Caco-2 (cell line): ENCODE measurements at regions not wholly inside any gene's neighbourhood (a gene's known extent, or its start where the extent isn't known, plus 50 kb on each side); places are given as distances from the start of the nearest gene placed in this dataset.

ENCODE experiments used
- BruUV-seq: library from RNA; stranded (reverse); fragments of 400-500 nt; replicated peaks from 2 replicates; lab custom pipeline; 2021; lab: Mats Ljungman, UMichigan
- CTCF ChIA-PET: fragments of 300-600 bp; sonication (Branson Sonifier 250); formaldehyde crosslinking; loops from one replicate; lab custom pipeline; 2022; ENCODE audit warnings: antibody characterized with exemption; lab: Charles Lee
- POLR2A ChIA-PET: fragments of 300-600 bp; sonication (Branson Sonifier 250); formaldehyde crosslinking; loops from one replicate; lab custom pipeline; 2022; ENCODE audit warnings: antibody characterized with exemption; lab: Charles Lee
- DNase-seq, 2 experiments: peaks; one replicate each; pipeline versions ENCODE4 v3.0.0 to v3.0.0-alpha.2; 2020 to 2022
- H3K27me3 ChIP-seq: replicated peaks from 2 replicates; pipeline ENCODE4 v1.6.0; 2011; ENCODE audit warnings: low read length; ENCODE audit not compliant: control insufficient read depth, insufficient read depth
- H3K36me3 ChIP-seq: 2 replicates; pipeline ENCODE4 v1.5.1; 2011; ENCODE audit warnings: low read length; ENCODE audit not compliant: control insufficient read depth, insufficient read depth
- H3K4me1 ChIP-seq: fragments of 250-450 bp; sonication (Bioruptor Pico); 2 replicates; pipeline ENCODE4 v1.5.1; 2020; ENCODE audit warnings: mild to moderate bottlenecking
- H3K4me3 ChIP-seq: 2 replicates; pipeline ENCODE4 v1.5.1; 2011; ENCODE audit warnings: low read depth, mild to moderate bottlenecking, control low read depth, low read length
- H3K9me3 ChIP-seq: fragments of 250-450 bp; sonication (Bioruptor Pico); 2 replicates; pipeline ENCODE4 v1.5.1; 2020; ENCODE audit warnings: mild to moderate bottlenecking, moderate library complexity
- H3K27ac Mint-ChIP-seq: one replicate; pipeline ENCODE4 v1.8.0; 2022; ENCODE audit warnings: mixed read lengths; ENCODE audit not compliant: unreplicated experiment
- H3K27me3 Mint-ChIP-seq: one replicate; pipeline ENCODE4 v1.8.0; 2022; ENCODE audit warnings: mixed read lengths; ENCODE audit not compliant: insufficient read depth, unreplicated experiment
- H3K36me3 Mint-ChIP-seq: one replicate; pipeline ENCODE4 v1.8.0; 2022; ENCODE audit warnings: mild to moderate bottlenecking, mixed read lengths; ENCODE audit not compliant: insufficient read depth, unreplicated experiment
- H3K4me1 Mint-ChIP-seq: one replicate; pipeline ENCODE4 v1.8.0; 2022; ENCODE audit warnings: low read depth, mixed read lengths; ENCODE audit not compliant: unreplicated experiment
- H3K4me3 Mint-ChIP-seq: one replicate; pipeline ENCODE4 v1.8.0; 2022; ENCODE audit warnings: mild to moderate bottlenecking, moderate library complexity, mixed read lengths; ENCODE audit not compliant: unreplicated experiment
- H3K9me3 Mint-ChIP-seq: one replicate; pipeline ENCODE4 v1.8.0; 2022; ENCODE audit warnings: mixed read lengths; ENCODE audit not compliant: unreplicated experiment
- intact Hi-C: fragments of 100-400 bp; cut with micrococcal nuclease; formaldehyde crosslinking; loops from one replicate; pipeline ENCODE4 v1.10.0; 2022; ENCODE audit not compliant: unreplicated experiment
- TF ChIP-seq, protein P1 (sequence below), 2 experiments: fragments of 200-600 bp in 1 of 2; IDR thresholded peaks; 1 replicate in 1 of 2; 2 replicates in 1 of 2; pipeline versions ENCODE4 v1.5.1 to v1.8.0; 2011 to 2022; ENCODE audit warnings: antibody characterized with exemption in 1 of 2, control low read depth in 1 of 2, inconsistent platforms in 1 of 2, low read depth in 1 of 2, low read length in 1 of 2, mild to moderate bottlenecking in 1 of 2, moderate library complexity in 1 of 2; ENCODE audit not compliant: insufficient read depth in 1 of 2, severe bottlenecking in 1 of 2, unreplicated experiment in 1 of 2

DNA sequence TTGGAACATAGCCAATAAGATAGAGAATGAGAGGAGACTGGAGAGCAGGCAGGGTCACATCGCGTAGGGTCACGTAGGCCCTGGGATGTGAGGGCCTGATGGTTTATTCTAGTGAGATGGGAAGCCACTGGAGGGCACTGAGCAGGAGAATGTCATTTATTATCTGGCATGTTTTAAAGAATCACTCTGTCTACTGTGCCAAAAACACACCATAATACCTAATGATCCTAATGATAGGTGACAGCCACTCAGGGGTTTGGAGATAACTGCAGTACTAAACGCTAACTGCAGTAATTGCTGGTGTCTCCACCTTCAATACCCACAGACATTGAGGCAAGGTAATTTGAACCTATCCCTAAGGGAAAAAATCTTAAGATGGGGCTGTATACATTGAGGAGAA, 185.4 kb downstream of the TTLL7 start:
- H3K27me3 Mint-ChIP-seq = no peaks in the 10 kb centered on the region
- peaks cover 4% of the 10 kb centered on the region for H3K4me1 Mint-ChIP-seq
- CTCF ChIA-PET = no interaction called here
- H3K4me3 Mint-ChIP-seq = no peak overlapping the region
- no peak overlapping the region for H3K27ac Mint-ChIP-seq
- TF ChIP-seq, protein P1, sequence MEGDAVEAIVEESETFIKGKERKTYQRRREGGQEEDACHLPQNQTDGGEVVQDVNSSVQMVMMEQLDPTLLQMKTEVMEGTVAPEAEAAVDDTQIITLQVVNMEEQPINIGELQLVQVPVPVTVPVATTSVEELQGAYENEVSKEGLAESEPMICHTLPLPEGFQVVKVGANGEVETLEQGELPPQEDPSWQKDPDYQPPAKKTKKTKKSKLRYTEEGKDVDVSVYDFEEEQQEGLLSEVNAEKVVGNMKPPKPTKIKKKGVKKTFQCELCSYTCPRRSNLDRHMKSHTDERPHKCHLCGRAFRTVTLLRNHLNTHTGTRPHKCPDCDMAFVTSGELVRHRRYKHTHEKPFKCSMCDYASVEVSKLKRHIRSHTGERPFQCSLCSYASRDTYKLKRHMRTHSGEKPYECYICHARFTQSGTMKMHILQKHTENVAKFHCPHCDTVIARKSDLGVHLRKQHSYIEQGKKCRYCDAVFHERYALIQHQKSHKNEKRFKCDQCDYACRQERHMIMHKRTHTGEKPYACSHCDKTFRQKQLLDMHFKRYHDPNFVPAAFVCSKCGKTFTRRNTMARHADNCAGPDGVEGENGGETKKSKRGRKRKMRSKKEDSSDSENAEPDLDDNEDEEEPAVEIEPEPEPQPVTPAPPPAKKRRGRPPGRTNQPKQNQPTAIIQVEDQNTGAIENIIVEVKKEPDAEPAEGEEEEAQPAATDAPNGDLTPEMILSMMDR (IDR thresholded peaks at IDR 0.05; ENCODE audit: insufficient read depth in 1 of 2, low read depth in 1 of 2, low read length in 1 of 2, severe bottlenecking in 1 of 2, unreplicated experiment in 1 of 2) = no peak
- POLR2A ChIA-PET = no interaction called here
- DNase-seq = no peak
- H3K9me3 Mint-ChIP-seq = peaks cover 4% of the 10 kb centered on the region
- no peak overlapping the region for H3K4me3 ChIP-seq
- intact Hi-C loops = no loop called here
- H3K9me3 ChIP-seq = no peaks in the 10 kb centered on the region
- H3K4me1 ChIP-seq = 0 out of 2 replicates have a peak, but pooled peaks cover 2% of the 10 kb centered on the region
- BruUV-seq = no TSS peak
- no peaks in the 10 kb centered on the region for H3K27me3 ChIP-seq
- H3K36me3 ChIP-seq = no peaks in the 10 kb centered on the region
- H3K36me3 Mint-ChIP-seq = no peaks in the 10 kb centered on the region

DNA sequence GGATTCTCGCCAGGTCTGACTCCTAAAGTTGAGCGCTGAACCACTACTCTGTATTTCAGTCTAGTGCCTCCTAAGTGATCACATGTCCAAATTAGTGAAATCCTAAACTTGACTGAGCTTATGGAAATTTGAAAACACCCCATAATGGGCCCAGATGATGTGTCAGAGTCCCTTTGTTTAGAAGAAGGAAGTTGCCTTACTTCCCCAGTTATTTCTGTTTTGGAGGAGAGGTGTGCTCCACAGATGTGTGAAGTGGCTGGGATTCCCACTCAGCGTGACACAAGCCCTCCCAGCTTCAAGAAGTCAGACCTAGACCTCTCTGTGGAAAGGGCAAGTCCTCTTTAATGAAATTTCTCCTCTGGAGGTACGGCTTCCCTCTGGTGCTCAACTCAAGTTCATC, 188.8 kb downstream of the TTLL7 start:
- Histone ChIP-seq H3K4me1 (no peaks in the 10 kb centered on the region), H3K36me3 (no peaks in the 10 kb centered on the region), H3K27me3 (no peaks in the 10 kb centered on the region), H3K4me3 (no peak overlapping the region), H3K9me3 (no peaks in the 10 kb centered on the region)
- TF ChIP-seq, protein P1 (IDR thresholded peaks at IDR 0.05; ENCODE audit: insufficient read depth in 1 of 2, low read depth in 1 of 2, low read length in 1 of 2, severe bottlenecking in 1 of 2, unreplicated experiment in 1 of 2) = no peak
- H3K9me3 Mint-ChIP-seq = no peaks in the 10 kb centered on the region
- intact Hi-C loops = no loop called here
- H3K4me3 Mint-ChIP-seq = no peak overlapping the region
- no peaks in the 10 kb centered on the region for H3K4me1 Mint-ChIP-seq
- H3K36me3 Mint-ChIP-seq = no peaks in the 10 kb centered on the region
- POLR2A ChIA-PET = no interaction called here
- H3K27me3 Mint-ChIP-seq = peaks cover 3% of the 10 kb centered on the region
- CTCF ChIA-PET = no interaction called here
- DNase-seq = no peak
- no peak overlapping the region for H3K27ac Mint-ChIP-seq
- no TSS peak for BruUV-seq

DNA sequence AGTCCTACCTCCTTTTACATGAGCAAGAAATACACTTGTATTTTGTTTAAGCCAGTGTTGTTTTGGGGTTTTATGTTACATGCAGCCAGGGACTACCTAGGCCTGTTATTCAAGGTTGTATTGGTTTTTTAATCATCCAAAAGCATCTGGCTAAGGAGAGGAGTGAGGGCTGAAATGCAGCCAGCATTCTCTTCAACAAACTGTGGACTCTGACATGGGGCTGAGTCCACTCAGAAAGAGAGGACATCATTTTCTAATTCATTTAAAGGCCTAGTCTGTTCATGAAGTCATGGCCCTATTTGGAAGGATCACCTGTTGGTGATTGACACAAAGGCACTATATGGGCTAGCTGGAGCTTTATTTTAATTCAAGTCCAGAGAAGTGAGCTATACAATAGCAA, 190.4 kb downstream of the TTLL7 start:
- H3K4me1 ChIP-seq = no peaks in the 10 kb centered on the region
- no peak for DNase-seq
- intact Hi-C loops = no loop called here
- Mint-ChIP-seq H3K27me3 (peaks cover 3% of the 10 kb centered on the region), H3K4me1 (no peaks in the 10 kb centered on the region), H3K9me3 (no peaks in the 10 kb centered on the region), H3K36me3 (no peaks in the 10 kb centered on the region), H3K4me3 (no peak overlapping the region), H3K27ac (no peak overlapping the region)
- no peaks in the 10 kb centered on the region for H3K36me3 ChIP-seq
- H3K9me3 ChIP-seq = no peaks in the 10 kb centered on the region
- ChIA-PET POLR2A (no interaction called here), CTCF (no interaction called here)
- TF ChIP-seq, protein P1 (IDR thresholded peaks at IDR 0.05; ENCODE audit: insufficient read depth in 1 of 2, low read depth in 1 of 2, low read length in 1 of 2, severe bottlenecking in 1 of 2, unreplicated experiment in 1 of 2) = no peak
- BruUV-seq = no TSS peak
- H3K4me3 ChIP-seq = no peak overlapping the region
- H3K27me3 ChIP-seq = no peaks in the 10 kb centered on the region
